Stimulated activated CD4-positive, alpha-beta T cell treated with anti-CD3 and anti-CD28 coated beads, Interleukin-15, amount 100 ng/mL, for 24 hours (primary cell): ENCODE measurements at regions not wholly inside any gene's neighbourhood (a gene's known extent, or its start where the extent isn't known, plus 50 kb on each side); places are given as distances from the start of the nearest gene placed in this dataset.
"Not testable (repeated sequence)": the region's sequence is repeated elsewhere in the genome, so short reads cannot be mapped to it uniquely, and the experiment has no call there.

Experiments
- DNase-seq: peaks from one replicate; pipeline ENCODE4 v3.0.0-alpha.2; 2020

- DNase-seq = no peak
Observed at GRCh38 chr3:115398506-115398905, 224.8 kb upstream of the GAP43 start.

- no peak for DNase-seq
Observed at GRCh38 chr3:115399750-115400149, 223.6 kb upstream of the GAP43 start.

DNA sequence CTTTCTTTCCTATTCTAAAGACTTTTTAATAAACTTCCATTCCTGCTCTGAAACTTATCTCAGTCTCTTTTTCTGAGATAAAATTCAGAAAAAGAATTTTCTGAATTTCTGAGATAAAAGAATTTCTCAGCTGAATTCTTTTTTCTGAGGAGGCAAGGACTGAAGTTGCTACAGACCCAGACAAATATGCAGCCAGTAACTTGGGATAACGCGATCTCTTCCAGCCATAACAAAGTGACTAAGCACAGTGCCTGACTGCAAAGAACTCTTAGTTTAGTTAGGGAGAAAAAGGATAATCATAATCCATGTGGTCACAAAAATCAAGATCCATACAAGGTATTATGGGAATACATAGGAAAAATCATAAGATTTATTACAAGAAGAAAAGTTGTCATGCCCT, 222.0 kb upstream of the GAP43 start:
- no peak for DNase-seq

- DNase-seq = no peak
Observed at GRCh38 chr3:115401851-115402501, 221.3 kb upstream of the GAP43 start.

GRCh38 chr3:115402651-115403050, 220.7 kb upstream of the GAP43 start:
- DNase-seq = no peak

DNA sequence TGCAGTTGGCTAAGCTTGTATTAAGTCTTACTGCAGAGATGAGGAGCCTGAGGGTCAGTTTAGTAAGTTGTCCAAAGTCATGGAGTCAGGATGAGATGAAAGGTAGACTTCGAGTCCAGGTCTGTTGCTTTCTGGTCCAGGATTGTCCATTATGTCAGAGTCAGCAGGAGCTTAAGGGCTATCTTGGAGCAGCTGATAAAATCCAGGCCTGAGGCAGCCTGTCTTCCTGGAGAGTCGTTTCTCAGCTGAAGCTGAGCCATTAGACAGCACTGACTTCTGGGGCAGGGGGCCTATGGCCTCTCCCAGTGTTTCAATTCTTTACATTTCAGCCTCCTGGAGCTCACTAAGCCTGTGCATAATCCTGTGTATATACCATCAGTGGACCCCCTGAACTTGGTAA, 219.5 kb upstream of the GAP43 start:
- no peak for DNase-seq

GRCh38 chr3:115409596-115409995, 213.7 kb upstream of the GAP43 start:
- DNase-seq = no peak

GRCh38 chr3:115414610-115415009, 208.7 kb upstream of the GAP43 start:
- DNase-seq = not testable (repeated sequence)

- DNase-seq = no peak
Observed at GRCh38 chr3:115415246-115415996, 207.9 kb upstream of the GAP43 start.

- no peak for DNase-seq
Observed at GRCh38 chr3:115418583-115418982, 204.7 kb upstream of the GAP43 start.

DNA sequence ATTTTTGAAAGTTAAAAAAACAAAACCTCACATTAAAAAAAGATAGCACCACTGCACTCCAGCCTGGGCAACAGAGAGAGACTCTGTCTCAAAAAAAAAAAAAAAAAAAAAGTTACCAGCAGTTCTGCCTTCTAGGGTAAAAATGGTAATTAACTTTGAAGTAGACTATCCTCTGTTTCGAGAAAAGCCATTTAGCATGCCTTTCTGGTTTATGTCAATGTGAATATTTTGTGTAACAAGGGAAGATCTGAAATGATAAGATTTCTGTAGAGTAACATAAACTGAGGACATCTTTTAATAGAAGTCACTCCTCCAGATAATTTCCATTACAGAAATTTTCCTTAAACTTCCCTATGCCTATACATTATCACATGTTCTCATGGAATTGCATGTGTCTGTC, 203.2 kb upstream of the GAP43 start:
- DNase-seq = no peak

- no peak for DNase-seq
Observed at GRCh38 chr3:115423170-115423569, 200.1 kb upstream of the GAP43 start.

DNA sequence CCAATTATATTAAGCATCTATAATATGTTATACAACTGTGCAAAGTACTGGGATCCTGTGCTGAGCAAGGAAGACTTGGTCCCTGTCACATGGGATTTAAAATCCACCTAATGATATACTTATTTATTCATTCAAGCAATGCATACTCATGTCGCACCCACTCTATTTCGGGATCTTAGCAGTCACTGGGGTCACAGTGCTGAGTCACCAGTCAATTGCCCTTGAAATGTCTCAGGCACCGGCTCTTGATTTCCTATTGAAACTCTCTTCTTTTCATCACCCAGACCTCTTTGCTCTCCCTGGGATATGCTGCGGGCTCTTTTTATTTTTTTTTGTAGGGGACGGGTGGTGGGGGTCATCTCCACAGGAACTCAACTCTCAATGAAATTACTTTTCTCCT, 194.5 kb upstream of the GAP43 start:
- DNase-seq = no peak

- no peak for DNase-seq
Observed at GRCh38 chr3:115436767-115437301, 186.5 kb upstream of the GAP43 start.

DNA sequence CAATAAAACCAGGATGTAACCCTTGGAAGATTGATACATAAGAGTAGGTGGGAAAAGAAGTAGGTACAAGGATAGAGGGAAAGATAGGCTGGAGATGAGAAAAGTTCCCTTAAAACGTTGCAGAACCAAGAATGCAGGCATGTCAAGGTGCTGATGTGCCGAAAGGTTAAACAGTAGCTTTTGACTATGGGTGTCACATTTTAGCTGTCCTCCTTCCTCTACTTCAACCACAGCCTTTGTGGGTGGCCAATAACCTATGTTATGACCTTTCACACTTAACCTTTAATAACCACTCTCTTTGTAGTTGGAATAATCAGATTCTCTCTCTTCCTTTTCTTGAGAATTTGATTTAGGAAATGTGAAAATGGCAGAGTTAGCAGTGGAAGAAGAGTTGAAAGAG, 184.5 kb upstream of the GAP43 start:
- no peak for DNase-seq

GRCh38 chr3:115445559-115445958, 177.8 kb upstream of the GAP43 start:
- DNase-seq = no peak

GRCh38 chr3:115448851-115449250, 174.5 kb upstream of the GAP43 start:
- DNase-seq = no peak

GRCh38 chr3:115450036-115450435, 173.3 kb upstream of the GAP43 start:
- DNase-seq = no peak

DNA sequence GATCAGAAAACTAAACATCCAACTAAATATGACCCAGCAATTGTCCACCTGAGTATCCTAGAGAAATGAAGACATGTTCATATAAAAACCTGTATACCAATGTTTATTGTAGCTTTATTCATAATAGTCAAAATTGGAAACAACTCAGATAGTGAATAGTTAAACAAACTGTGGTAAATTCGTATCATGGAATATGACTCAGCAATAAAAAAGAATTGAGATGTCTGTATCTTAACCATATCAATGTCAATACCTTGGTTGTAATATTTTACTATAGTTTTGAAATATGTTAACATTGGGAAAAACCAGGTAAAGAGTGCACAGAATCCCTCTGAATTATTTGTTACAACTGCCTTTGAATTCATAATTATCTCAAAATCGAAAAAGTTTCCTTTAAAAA, 159.3 kb upstream of the GAP43 start:
- no peak for DNase-seq

- no peak for DNase-seq
Observed at GRCh38 chr3:115469649-115470048, 153.7 kb upstream of the GAP43 start.

DNA sequence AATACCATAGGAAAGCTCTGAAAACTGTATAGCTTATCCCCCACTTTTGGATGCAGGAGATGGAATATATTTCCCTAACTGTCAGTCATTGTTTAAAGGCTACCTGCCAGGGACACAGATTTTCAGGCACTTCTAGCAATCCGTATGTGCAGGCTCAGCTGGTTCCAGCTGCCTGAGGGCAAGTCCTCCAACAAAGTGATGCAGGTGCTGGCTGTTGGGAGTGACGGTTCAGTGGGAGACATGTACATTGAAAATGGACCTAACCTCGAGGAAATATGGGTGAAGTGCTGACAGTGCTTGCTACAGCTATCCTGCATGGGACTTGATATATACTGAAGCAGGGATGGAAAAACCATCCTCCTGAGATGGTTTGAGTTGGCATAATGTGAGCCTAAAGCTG, 153.1 kb upstream of the GAP43 start:
- DNase-seq = no peak

GRCh38 chr3:115475178-115476041, 147.9 kb upstream of the GAP43 start:
- DNase-seq = no peak

GRCh38 chr3:115476472-115476871, 146.8 kb upstream of the GAP43 start:
- no peak for DNase-seq

GRCh38 chr3:115478359-115478758, 145.0 kb upstream of the GAP43 start:
- DNase-seq = no peak
